ENCODE measurements at regions not wholly inside any gene's neighbourhood (a gene's known extent, or its start where the extent isn't known, plus 50 kb on each side); places are given as distances from the start of the nearest gene placed in this dataset.

GRCh38 chr15:101124731-101125451 is 127.0 kb downstream of the CHSY1 start:
- peak; percentile 65 for DNase-seq (ENCODE audit: low read depth)

- peak; percentile 90 for DNase-seq (ENCODE audit: low read depth)
Measured at GRCh38 chr15:101123222-101123910, 128.5 kb downstream of the CHSY1 start.

GRCh38 chr15:101122806-101123205 is 129.0 kb downstream of the CHSY1 start:
- DNase-seq (ENCODE audit: low read depth) = no peak

- DNase-seq (ENCODE audit: low read depth) = no peak
Measured at GRCh38 chr15:101122266-101122665, 129.6 kb downstream of the CHSY1 start.

GRCh38 chr15:101121511-101122090 is 130.2 kb downstream of the CHSY1 start:
- peak; percentile 52 for DNase-seq (ENCODE audit: low read depth)

GRCh38 chr15:101120987-101121386 is 130.9 kb downstream of the CHSY1 start:
- DNase-seq (ENCODE audit: low read depth) = no peak

GRCh38 chr15:101120473-101120872 is 131.4 kb downstream of the CHSY1 start:
- no peak for DNase-seq (ENCODE audit: low read depth)
